HG02885 (cell line): ENCODE measurements at regions not wholly inside any gene's neighbourhood (a gene's known extent, or its start where the extent isn't known, plus 50 kb on each side); places are given as distances from the start of the nearest gene placed in this dataset.

Source experiments
- ATAC-seq: cut with Tn5 transposase; IDR thresholded peaks from one replicate; pipeline ENCODE4 v1.9.1; 2021; ENCODE audit warnings: mild to moderate bottlenecking; ENCODE audit not compliant: unreplicated experiment, poor library complexity

DNA sequence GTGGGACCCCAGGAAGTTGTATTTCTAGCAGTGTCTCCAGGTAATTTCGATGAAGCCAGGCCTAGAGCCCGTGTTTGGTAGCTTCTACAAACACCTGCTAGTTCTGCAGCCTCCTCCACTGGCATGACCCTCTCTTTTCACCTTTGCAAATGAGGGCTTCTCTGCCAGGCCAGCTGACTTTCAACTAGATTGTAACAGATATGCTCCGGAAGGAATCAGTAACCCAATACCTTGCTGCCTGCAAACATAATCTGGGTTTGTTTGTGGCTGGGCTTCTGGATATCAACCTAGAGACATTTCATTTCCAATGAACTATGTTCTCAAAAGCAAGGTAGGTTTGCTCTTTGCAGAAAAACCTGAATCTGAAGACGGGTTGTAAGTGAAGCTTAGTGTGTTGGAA lies 354.8 kb downstream of the DMRT2 start:
- ATAC-seq, result no peak

DNA sequence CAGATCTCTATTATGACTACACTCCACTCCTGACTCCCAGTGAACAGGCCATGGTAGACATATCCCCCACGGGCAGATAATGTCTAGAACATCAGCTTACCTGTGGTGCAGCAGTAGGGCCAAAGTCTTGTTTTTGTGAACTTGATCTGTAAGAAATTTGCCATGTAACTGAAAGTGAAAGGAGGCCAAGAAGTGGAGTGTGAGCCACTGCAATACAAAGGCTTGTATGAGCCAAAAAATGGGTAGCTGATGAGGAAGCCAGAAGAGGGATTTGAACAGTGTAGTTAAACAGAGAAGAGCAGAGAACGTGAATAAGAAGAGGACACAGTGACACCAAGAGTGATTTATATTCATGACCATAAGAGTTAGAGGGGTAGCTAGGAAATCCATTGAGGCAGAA lies 361.7 kb downstream of the DMRT2 start:
- no peak for ATAC-seq

- no peak for ATAC-seq
These were observed 364.6 kb downstream of the DMRT2 start for GRCh38 chr9:1414711-1415131.

GRCh38 chr9:1415146-1415545 lies 365.0 kb downstream of the DMRT2 start:
- ATAC-seq, result no peak

DNA sequence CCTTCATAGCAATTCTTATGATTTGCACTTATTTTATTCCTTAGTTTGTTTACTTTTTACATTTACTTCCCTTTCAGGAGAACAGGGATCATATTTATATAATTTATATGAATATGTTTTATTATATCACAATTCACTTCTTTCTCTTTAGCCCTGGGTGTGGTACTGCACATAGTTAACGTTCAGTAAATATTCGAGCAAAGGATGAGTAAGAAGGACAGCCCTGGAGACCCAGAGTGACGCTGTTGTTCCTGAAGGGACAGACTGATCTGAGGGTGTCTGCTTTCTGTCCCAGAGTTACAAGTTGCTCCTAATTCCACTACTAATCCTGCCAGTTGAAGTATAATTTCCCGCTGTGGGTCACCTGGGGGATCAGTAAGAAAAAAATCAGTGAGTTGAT lies 366.1 kb downstream of the DMRT2 start:
- no peak for ATAC-seq

DNA sequence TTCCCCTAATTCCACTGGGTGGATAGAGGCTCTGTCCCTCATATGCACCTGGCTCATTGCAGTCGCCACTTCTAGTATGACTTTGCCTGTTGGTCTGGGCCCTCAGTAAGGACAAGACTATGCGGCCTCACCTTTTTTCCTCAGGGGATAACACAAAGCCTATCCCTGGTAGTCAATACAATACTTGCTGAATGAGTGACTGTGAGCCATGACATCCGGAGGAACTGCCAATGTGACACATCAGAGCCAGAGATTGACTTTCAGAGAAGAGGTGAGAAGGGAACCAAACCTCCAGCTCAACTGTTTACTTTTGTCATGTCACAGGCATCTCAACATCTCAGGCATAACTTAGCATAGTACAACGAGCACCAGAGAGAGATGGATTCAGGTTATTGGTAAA lies 371.3 kb downstream of the DMRT2 start:
- no peak for ATAC-seq

DNA sequence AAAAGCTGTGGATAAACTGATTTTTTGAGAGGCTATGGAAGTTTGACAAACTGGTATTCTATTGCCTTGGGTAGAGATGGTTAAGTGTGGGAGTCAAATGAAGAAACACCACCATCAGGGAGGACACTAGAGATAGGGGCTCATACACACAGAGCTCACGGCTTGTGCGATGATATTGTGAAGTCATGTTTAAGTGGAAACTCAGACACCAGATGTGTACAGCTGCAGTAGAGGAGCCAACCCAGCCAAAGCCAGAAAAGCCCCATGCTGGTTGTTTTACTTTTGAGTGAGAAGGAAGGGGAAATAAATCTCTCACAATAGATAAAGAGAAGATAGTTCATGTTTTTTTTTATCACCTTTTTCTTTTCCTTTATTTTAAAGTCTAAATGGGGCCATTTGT lies 377.7 kb downstream of the DMRT2 start:
- no peak for ATAC-seq

GRCh38 chr9:1429297-1429696 lies 379.1 kb downstream of the DMRT2 start:
- ATAC-seq, result no peak

GRCh38 chr9:1431461-1431860 lies 381.3 kb downstream of the DMRT2 start:
- no peak for ATAC-seq

GRCh38 chr9:1434052-1434767 lies 384.1 kb downstream of the DMRT2 start:
- ATAC-seq, result no peak

DNA sequence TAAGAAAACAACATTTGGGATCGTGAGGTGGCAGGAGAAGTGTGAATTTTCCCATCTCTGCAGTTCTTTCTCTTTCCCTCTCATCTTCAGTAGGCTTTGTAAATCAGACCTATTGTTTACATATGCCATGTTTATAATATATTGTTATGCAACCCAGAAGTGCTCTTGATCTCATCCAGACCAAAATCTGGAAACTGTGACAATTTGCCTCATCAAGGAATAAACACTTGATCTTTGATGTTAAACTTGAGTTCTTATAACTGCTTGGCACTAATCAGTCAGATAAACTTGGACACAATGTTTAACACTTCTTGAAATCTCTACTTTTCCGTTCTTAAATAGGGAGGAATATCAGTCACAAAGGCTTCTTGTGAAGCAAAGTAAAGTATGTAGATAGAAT lies 384.7 kb downstream of the DMRT2 start:
- ATAC-seq, result no peak

DNA sequence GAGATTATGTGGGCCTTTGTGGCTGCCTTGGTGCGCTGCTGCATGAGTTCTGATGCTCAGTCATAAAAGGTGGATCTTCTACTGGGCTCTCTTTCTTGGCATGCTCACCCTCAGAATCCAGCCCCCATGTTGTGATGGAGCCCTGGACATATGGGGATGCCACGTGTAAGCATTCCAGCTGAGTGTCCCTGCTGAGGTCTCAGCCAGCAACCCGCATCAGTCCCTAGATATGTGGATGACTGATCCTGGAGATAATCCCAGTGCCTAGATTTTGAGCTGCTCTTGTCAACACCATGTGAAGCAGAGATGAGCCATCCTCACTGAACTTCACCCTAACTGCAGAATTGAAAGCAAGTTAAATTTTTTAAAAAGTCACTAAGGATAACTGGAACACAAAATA lies 390.1 kb downstream of the DMRT2 start:
- no peak for ATAC-seq

- ATAC-seq, result no peak
These were observed 391.9 kb downstream of the DMRT2 start for GRCh38 chr9:1442105-1442504.

- no peak for ATAC-seq
These were observed 393.3 kb downstream of the DMRT2 start for GRCh38 chr9:1443450-1443849.

DNA sequence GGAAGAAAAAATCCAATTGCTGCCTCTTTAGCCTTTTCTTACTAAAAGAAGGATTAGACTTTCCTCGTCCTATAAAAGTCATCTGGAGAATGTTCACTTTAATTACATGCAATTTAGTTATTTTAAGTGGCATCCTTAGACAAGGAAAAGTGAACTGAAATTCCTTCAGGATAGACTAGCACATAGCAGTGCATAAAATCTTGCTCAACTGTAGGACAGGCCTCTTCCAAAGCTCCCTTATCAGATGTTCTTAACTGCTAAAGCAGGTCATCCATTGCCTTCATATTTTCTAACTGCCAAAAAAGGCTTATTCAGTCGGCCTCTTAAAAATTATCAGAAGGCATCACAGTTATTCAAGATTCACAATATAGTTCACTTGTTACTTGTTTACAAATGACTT lies 396.5 kb downstream of the DMRT2 start:
- ATAC-seq, result no peak

DNA sequence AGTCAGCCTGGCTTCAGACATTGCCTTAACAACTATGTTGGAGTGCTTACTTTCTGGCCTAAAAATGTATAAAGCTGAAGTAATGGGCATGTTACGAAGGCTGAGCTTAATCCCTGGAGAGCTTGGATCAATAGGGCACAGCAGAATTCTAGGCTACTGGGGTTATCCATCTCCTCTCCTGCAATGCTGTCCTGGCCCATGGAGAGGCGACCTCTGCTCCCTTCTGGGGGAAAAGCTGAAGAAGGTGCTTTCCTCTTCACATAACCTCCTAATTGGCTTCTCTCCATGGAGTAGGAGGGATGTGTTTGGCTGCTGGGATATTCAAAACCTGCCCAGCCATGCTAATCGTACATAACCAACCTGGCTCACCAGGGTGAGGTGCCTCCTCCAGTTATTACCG lies 403.5 kb downstream of the DMRT2 start:
- ATAC-seq, result no peak

- ATAC-seq, result no peak
These were observed 404.1 kb downstream of the DMRT2 start for GRCh38 chr9:1454211-1454610.

GRCh38 chr9:1454616-1455347 lies 404.6 kb downstream of the DMRT2 start:
- no peak for ATAC-seq

- no peak for ATAC-seq
These were observed 405.6 kb downstream of the DMRT2 start for GRCh38 chr9:1455766-1456165.

- no peak for ATAC-seq
These were observed 406.3 kb downstream of the DMRT2 start for GRCh38 chr9:1456301-1457024.

DNA sequence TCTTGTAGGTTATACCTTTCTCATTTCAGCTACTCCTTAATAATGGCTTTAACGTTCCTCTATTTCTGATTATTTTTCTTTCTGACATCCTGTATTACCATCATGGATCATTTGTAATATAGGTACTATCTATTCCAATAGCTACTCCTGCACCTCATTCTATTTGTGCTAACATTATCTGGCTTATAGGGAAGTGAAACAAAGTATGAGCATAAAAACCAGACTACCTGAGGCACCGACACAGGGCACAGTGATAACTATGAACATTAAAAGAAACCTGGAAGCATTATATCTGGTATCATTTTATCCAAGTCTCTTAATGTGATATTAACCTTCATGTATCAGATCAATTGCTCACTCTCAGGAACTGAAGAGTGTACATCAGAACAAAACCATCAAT lies 407.3 kb downstream of the DMRT2 start:
- no peak for ATAC-seq
